Endothelial cell (in vitro differentiated cells): ENCODE measurements at regions not wholly inside any gene's neighbourhood (a gene's known extent, or its start where the extent isn't known, plus 50 kb on each side); places are given as distances from the start of the nearest gene placed in this dataset.

Experiments
- DNase-seq: peaks from one replicate; pipeline ENCODE4 v3.0.0; 2021; ENCODE audit warnings: low spot score
- H3K27ac Mint-ChIP-seq: one replicate; pipeline ENCODE4 v1.8.0; 2021; ENCODE audit warnings: mixed read lengths, inconsistent platforms; ENCODE audit not compliant: unreplicated experiment
- H3K27me3 Mint-ChIP-seq: one replicate; pipeline ENCODE4 v1.8.0; 2021; ENCODE audit warnings: mild to moderate bottlenecking, moderate library complexity, mixed read lengths, inconsistent platforms; ENCODE audit not compliant: unreplicated experiment
- H3K36me3 Mint-ChIP-seq: one replicate; pipeline ENCODE4 v1.8.0; 2021; ENCODE audit warnings: mild to moderate bottlenecking, low read depth, mixed read lengths, inconsistent platforms; ENCODE audit not compliant: unreplicated experiment
- H3K4me1 Mint-ChIP-seq: one replicate; pipeline ENCODE4 v1.8.0; 2021; ENCODE audit warnings: mild to moderate bottlenecking, mixed read lengths, inconsistent platforms; ENCODE audit not compliant: unreplicated experiment
- H3K4me3 Mint-ChIP-seq: one replicate; pipeline ENCODE4 v1.8.0; 2021; ENCODE audit warnings: mild to moderate bottlenecking, mixed read lengths, inconsistent platforms; ENCODE audit not compliant: unreplicated experiment
- H3K9me3 Mint-ChIP-seq: one replicate; pipeline ENCODE4 v1.8.0; 2021; ENCODE audit warnings: mixed read lengths, inconsistent platforms; ENCODE audit not compliant: unreplicated experiment
- CTCF ChIP-seq: fragments of 200-600 bp; sonication (generic); IDR thresholded peaks from one replicate; pipeline ENCODE4 v1.5.0; 2021; ENCODE audit warnings: antibody characterized with exemption; ENCODE audit not compliant: unreplicated experiment

GRCh38 chr7:156445997-156446761 lies 194.4 kb upstream of the RNF32 start:
- no peak for TF ChIP-seq CTCF
- no peaks in the 10 kb centered on the region for H3K4me1 Mint-ChIP-seq
- H3K4me3 Mint-ChIP-seq = no peak overlapping the region
- no peaks in the 10 kb centered on the region for H3K9me3 Mint-ChIP-seq
- H3K27ac Mint-ChIP-seq = no peak overlapping the region
- H3K27me3 Mint-ChIP-seq = no peaks in the 10 kb centered on the region
- no peak for DNase-seq
- H3K36me3 Mint-ChIP-seq = no peaks in the 10 kb centered on the region

DNA sequence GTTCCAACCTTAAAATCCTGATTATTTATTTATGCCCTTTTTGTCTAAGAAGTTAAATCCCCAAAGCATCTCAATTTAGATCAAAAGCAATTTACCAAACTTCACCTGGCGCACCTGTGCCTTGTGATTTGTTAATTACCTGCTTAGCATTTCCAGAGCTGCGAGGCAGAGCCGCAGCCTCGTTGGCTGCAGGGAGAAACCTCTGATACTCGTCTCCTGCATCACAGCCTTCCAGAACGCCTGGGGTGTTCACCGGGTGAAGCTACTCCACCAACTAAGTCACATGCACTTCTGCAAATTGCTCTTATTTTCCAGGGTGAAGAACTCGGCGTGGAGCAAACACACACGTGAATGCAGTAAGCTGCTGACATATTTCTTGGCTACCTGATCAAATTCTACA lies 198.1 kb upstream of the RNF32 start:
- Mint-ChIP-seq H3K36me3 (no peaks in the 10 kb centered on the region), H3K27ac (no peak overlapping the region), H3K4me3 (no peak overlapping the region), H3K27me3 (peaks cover 1% of the 10 kb centered on the region), H3K4me1 (no peaks in the 10 kb centered on the region), H3K9me3 (no peaks in the 10 kb centered on the region)
- TF ChIP-seq CTCF = no peak
- DNase-seq = no peak

DNA sequence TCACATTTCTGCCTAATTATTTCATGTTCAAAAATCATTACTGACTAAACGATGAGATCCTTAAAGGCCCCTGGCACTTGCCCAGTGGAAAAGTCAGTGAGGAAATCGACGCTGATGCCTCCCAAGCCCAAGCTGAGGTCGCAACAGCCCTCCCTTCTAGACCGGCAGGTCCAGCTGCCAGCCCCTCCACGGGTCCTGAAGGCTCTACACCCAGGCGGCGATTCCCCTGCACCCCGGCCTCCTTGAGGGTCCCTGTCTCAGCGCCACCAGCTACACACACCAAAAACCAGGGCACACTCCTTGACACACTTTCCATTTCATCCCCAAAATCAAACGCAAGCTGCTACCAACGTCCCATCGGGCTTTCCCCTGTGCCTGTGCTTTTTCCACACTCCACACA lies 200.1 kb upstream of the RNF32 start:
- H3K27ac Mint-ChIP-seq = no peak overlapping the region
- H3K27me3 Mint-ChIP-seq = peaks cover 1% of the 10 kb centered on the region
- no peak overlapping the region for H3K4me3 Mint-ChIP-seq
- TF ChIP-seq CTCF = no peak
- no peaks in the 10 kb centered on the region for H3K9me3 Mint-ChIP-seq
- no peaks in the 10 kb centered on the region for H3K36me3 Mint-ChIP-seq
- DNase-seq = no peak
- no peaks in the 10 kb centered on the region for H3K4me1 Mint-ChIP-seq

DNA sequence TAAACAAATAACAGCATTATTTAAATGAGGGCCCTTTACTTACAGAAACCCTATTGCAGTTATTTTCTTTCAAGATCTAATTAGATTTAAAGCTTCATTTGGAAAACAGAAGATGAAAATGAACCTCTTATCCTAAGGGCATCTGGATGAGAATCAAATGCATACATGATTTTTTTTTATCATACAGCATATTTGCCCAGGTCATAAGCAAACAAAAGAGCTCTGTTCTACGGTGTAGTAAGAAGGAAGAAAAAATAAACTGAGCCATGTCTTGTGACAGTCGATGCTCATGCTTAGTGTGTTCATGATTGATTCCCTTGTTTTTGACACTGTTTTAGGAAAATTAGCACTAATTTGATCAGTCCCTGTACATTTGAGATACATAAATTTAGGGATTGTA lies 202.6 kb upstream of the RNF32 start:
- Mint-ChIP-seq H3K36me3 (no peaks in the 10 kb centered on the region), H3K4me3 (no peak overlapping the region), H3K9me3 (no peaks in the 10 kb centered on the region), H3K27me3 (peaks cover 1% of the 10 kb centered on the region), H3K4me1 (no peaks in the 10 kb centered on the region), H3K27ac (no peak overlapping the region)
- DNase-seq = no peak
- no peak for TF ChIP-seq CTCF

GRCh38 chr7:156437021-156437614 lies 203.5 kb upstream of the RNF32 start:
- no peaks in the 10 kb centered on the region for H3K4me1 Mint-ChIP-seq
- TF ChIP-seq CTCF = no peak
- peaks cover 1% of the 10 kb centered on the region for H3K27me3 Mint-ChIP-seq
- DNase-seq = no peak
- no peak overlapping the region for H3K27ac Mint-ChIP-seq
- no peaks in the 10 kb centered on the region for H3K36me3 Mint-ChIP-seq
- H3K9me3 Mint-ChIP-seq = no peaks in the 10 kb centered on the region
- no peak overlapping the region for H3K4me3 Mint-ChIP-seq
